Mesothelial cell of epicardium (in vitro differentiated cells): ENCODE measurements at regions not wholly inside any gene's neighbourhood (a gene's known extent, or its start where the extent isn't known, plus 50 kb on each side); places are given as distances from the start of the nearest gene placed in this dataset.

ENCODE experiments used
- DNase-seq, 2 experiments: peaks; one replicate each; pipeline ENCODE4 v3.0.0; 2021; ENCODE audit warnings: low spot score in 2 of 2; ENCODE audit not compliant: unreplicated experiment in 2 of 2
- H3K27ac Mint-ChIP-seq: 2 replicates; pipeline ENCODE4 v1.8.0; 2021; ENCODE audit warnings: mixed read lengths
- H3K27me3 Mint-ChIP-seq: 2 replicates; pipeline ENCODE4 v1.8.0; 2021; ENCODE audit warnings: low read depth, mixed read lengths
- H3K36me3 Mint-ChIP-seq: 2 replicates; pipeline ENCODE4 v1.8.0; 2021; ENCODE audit warnings: mixed read lengths
- H3K4me1 Mint-ChIP-seq: 2 replicates; pipeline ENCODE4 v1.8.0; 2021; ENCODE audit warnings: mixed read lengths
- H3K4me3 Mint-ChIP-seq: 2 replicates; pipeline ENCODE4 v1.8.0; 2021; ENCODE audit warnings: mild to moderate bottlenecking, moderate library complexity, mixed read lengths
- H3K9me3 Mint-ChIP-seq: 2 replicates; pipeline ENCODE4 v1.8.0; 2021; ENCODE audit warnings: mixed read lengths
- CTCF ChIP-seq: fragments of 200-600 bp; sonication (generic); IDR thresholded peaks from one replicate; pipeline ENCODE4 v1.5.0; 2021; ENCODE audit warnings: antibody characterized with exemption; ENCODE audit not compliant: unreplicated experiment

- Mint-ChIP-seq H3K4me1 (no peaks in the 10 kb centered on the region), H3K9me3 (no peaks in the 10 kb centered on the region), H3K36me3 (no peaks in the 10 kb centered on the region), H3K27ac (no peak overlapping the region), H3K27me3 (no peaks in the 10 kb centered on the region), H3K4me3 (no peak overlapping the region)
- no peak for DNase-seq
- TF ChIP-seq CTCF: no peak
Measured at GRCh38 chr3:105051111-105051510, 315.6 kb upstream of the ALCAM start.

GRCh38 chr3:105051972-105052371 is 314.7 kb upstream of the ALCAM start:
- no peaks in the 10 kb centered on the region for H3K9me3 Mint-ChIP-seq
- H3K36me3 Mint-ChIP-seq: no peaks in the 10 kb centered on the region
- no peak for TF ChIP-seq CTCF
- no peak for DNase-seq
- H3K4me1 Mint-ChIP-seq: no peaks in the 10 kb centered on the region
- H3K4me3 Mint-ChIP-seq: no peak overlapping the region
- no peak overlapping the region for H3K27ac Mint-ChIP-seq
- H3K27me3 Mint-ChIP-seq: no peaks in the 10 kb centered on the region

GRCh38 chr3:105062853-105063252 is 303.9 kb upstream of the ALCAM start:
- no peak overlapping the region for H3K4me3 Mint-ChIP-seq
- DNase-seq: no peak
- peaks cover 7% of the 10 kb centered on the region for H3K4me1 Mint-ChIP-seq
- H3K9me3 Mint-ChIP-seq: peaks cover 14% of the 10 kb centered on the region
- peaks cover under 1% of the 10 kb centered on the region for H3K36me3 Mint-ChIP-seq
- TF ChIP-seq CTCF: no peak
- no peaks in the 10 kb centered on the region for H3K27me3 Mint-ChIP-seq
- H3K27ac Mint-ChIP-seq: no peak overlapping the region

DNA sequence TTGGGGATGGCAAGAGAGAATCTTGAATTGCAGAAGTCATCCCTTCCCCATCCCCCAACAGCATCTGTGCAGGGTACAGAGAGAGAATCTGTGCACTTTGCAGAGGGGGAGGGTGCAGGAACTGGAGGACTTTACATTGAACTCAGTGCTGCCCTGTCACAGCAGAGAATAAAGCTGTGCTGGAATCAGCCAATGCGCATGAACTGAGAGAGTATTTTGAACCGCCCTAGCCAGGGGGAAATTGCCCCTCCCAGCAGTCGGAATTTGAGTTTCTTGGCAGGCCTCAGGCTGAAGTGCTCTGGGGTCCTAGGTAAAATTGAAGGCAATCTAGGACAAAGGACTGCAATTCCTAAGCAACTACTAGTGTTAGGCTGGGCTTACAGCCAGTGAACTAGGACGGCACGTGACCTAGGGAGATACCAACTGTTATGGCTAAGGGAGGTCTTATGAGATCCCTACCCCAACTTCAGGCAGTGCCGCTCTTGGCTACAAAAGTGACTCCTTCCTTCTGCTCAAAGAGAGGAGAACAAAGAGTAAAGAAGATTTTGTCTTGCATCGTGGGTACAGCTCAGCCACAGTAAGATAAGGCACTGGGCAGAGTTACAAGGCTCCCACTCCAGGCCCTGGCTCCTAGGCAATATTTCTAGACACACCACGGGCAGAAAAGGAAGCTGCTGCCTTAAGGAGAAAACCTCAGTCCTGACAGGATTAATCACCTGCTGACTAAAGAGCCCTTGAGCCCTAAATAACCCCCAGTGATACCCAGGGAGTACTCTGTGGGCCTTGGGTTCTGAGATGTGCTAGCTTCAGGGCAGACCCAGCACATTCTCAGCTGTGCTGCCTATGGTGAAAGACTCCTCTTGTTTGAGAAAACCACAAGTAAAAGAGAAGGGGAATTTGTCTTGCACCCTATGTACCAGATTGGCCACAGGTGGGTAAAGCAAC is 300.5 kb upstream of the ALCAM start:
- Mint-ChIP-seq H3K4me1 (peaks cover 7% of the 10 kb centered on the region), H3K36me3 (peaks cover 3% of the 10 kb centered on the region), H3K27me3 (no peaks in the 10 kb centered on the region), H3K9me3 (peaks cover 30% of the 10 kb centered on the region), H3K4me3 (no peak overlapping the region), H3K27ac (no peak overlapping the region)
- no peak for TF ChIP-seq CTCF
- no peak for DNase-seq

- Mint-ChIP-seq H3K9me3 (peaks cover 30% of the 10 kb centered on the region), H3K4me3 (no peak overlapping the region), H3K27ac (no peak overlapping the region), H3K4me1 (peaks cover 7% of the 10 kb centered on the region), H3K27me3 (no peaks in the 10 kb centered on the region), H3K36me3 (peaks cover 3% of the 10 kb centered on the region)
- no peak for TF ChIP-seq CTCF
- DNase-seq: no peak
Measured at GRCh38 chr3:105067361-105067760, 299.3 kb upstream of the ALCAM start.
